Cardiac septum (tissue), 1 donor: ENCODE measurements at regions not wholly inside any gene's neighbourhood (a gene's known extent, or its start where the extent isn't known, plus 50 kb on each side); places are given as distances from the start of the nearest gene placed in this dataset.

ENCODE experiments used
- DNase-seq: peaks from one replicate; pipeline ENCODE4 v3.0.0-alpha.2; 2020; ENCODE audit warnings: low spot score
- intact Hi-C: fragments of 100-400 bp; cut with DNase I; formaldehyde crosslinking; loops from one replicate; pipeline ENCODE4 v1.14.0; 2022
- donor health status: DM: no; HTN: no; CAD: no.

DNA sequence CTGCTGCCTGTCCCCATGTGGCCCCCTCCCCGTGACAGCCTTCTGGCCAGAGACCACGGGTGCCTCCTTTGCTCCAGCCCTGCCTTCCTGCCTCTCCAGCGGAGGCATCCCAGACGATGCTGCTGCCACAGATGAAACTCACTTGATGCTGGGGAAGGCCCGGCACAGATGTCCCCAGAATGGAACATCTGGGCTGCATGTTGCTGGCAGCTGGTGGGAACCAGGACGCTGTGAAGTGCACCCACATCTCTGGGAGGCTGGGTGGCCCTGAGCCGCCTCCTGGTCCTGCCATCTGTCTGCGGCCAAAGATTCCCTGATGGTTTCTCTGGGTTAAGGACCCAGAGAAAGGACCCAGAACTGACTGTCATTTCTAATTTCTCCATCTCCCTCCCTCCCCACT is 51.9 kb upstream of the PTPRS start:
- intact Hi-C loops, result no loop called here
- DNase-seq, result no peak

DNA sequence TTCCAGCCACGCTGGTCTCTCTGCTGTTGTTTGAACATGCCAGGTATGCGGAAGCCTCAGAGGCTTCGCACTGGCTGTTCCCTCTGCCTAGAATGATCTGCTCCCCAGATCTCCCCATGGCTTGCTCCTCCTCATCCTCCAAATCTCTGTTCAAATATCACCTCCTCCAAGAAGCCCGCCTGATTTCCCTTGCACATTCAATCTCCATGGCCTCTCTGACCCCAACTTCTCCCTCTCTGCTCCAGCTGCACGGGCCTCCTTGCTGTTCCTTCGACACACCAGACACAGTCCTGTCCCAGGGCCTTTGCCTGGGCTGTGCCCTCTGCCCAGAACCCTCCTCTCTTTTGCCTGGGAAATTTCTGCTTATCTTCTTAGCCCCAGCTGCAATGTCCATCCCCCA is 52.5 kb upstream of the PTPRS start:
- intact Hi-C loops, result no loop called here
- no peak for DNase-seq

DNA sequence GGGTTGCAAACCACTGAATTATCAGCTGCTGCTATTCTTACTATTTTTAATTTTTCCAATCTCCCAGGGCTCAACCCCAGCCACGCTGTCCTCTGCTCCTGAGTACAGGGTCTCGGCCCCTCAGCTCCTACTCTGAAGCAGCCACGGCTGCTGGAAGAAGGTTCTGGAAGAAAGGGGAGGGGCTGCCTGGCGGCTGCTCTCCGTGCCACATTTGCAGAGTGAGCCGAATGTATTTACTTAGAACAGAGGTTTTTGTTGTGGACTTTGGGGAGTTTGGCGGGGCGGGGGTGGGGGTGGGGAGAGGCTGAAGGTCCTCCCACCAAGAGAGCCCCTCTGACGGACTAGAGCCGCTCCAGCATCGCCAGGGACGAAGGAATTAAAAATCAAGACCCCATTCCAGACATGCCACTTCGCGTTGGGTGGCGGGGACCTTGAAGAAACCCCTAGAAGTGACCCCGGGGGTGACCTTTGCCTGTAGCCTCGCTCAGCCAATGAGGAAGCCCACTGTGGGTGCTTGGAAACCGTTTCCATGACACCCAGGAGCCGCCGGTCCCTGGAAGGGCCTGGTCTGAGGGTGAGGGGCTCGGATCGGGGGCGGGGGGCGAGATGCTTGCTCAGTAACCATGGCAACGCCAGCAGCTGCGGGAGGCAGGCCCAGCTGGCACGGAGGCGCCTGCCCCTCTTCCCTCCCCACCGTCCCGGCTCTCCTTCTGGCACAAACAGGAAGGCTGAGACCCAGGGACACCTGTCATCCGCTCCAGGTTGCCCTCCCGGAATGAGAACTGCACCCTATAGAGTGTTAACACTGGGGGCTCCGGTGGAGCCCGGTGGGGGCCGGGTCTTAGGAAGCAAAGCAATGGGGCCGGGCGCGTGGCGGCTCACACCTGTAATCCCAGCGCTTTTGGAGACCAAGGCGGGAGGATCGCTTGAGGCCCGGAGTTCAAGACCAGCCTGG is 54.2 kb upstream of the PTPRS start:
- intact Hi-C loops, result no loop called here
- DNase-seq, result no peak

DNA sequence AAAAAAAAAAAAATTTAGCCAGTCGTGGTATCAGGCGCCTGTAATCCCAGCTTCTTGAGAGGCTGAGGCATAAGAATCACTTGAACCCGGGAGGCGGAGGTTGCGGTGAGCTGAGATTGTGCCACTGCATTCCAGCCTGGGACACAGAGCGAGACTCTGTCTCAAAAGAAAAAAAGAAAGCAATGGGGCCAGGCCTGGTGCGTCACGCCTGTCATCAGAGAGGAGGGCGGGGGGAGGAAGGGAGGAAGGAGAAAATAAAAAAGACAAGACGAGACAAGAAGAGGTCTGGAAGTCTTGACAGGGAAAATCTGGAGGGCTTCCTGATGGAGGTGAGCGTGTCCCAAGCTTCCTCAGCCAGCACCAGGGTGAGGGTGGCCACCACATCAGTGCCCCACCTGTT is 54.9 kb upstream of the PTPRS start:
- intact Hi-C loops, result no loop called here
- no peak for DNase-seq

DNA sequence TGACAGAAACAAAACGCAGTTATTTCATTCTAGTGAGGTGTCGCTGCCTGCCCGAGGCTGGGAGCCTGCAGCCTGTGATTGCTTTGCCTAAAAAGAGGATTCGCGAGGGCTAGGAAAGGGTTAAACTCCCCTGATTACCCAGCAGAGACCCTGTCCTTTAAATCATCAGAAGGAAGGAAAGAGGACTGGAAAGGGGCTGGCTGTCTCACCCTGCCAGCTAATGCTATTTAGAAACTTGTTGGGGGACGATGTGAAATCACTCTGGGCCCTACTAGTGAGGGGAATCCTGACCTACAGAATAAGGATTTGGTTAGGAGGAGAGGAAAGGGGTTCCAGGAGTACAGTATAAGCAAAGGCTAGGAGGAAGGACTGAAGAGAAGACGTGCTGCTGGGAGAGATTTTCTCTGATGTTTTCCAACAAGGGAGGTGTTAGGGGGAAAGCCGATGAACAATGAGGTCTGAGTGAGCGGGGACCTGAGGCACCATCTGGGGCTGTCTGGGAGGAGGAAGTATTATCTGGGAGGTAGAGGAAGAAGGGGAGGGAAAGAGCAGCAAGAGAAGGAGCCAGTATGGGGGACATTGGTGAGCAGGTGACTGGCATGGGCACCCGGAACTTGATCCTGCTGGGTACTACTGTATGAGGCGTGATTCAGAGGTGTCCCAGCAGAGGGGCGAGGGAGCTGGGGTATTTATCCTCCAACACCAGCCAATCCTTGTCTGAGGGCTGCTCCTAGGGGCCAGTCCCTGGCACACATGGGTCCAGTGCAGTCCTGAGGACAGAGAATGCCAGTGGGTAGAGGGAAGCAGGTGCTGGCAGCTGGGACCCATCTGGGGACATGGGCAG is 55.7 kb upstream of the PTPRS start:
- no peak for DNase-seq
- intact Hi-C loops, result no loop called here

DNA sequence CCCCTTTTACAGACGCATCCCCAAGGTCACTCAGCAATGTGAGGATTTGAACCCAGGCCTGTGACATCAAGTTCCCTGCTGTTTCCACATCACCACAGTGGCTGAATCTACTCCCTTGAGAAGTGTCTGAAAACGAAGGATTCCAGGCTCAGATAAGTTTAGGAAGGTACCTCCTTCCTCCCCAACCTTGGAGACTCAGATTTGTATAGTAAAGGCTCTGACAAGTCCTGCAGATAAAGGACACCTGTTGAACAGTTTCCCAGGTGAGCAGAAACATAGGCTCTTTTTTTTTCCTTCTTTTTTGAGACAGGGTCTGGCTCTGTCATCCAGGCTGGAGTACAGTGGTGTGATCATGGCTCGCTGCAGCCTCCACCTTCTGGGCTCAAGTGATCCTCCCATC is 56.4 kb upstream of the PTPRS start:
- DNase-seq, result no peak

DNA sequence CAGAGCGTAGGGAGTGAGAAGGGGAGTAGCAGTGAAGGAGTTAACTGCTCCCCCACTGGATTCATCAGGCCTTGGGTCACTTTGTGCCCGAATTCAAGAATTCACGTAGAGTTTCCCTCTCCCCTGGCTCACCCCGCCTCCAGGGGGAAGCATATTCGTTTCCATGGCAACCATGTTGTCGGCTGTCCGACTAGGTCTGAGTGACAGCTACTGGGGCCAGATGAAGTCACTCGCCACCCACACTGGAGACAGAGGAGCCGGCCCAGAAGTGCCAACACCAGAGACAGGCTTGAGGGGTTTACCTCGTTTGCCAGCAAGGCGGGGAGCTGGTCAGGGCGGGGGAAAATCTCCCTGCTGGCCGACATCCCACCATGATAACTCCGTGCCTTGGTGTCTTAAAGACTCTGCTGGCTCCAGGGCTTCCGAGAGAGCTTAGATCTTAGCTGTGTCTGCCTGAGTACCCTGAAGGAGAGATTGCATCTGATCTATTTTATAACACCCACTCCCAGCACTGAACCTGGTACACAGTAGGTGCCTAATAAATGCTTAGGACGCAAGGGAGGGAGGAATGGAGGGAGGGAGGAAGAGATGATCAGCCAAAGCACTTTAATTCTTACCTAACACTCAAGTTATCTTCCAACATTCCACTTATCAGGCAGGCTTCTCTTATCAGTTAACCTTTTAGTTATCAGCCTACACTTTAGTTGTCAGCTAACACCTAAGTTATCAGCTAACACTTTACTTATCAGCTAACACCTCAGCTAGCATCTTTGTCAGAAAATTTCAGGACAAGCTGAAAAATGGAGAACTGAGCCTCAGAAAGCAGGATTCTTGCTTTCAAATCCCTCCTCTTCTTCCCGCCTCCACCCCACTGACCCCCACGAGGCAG is 57.2 kb upstream of the ZNRF4 start:
- intact Hi-C loops, result no loop called here
- no peak for DNase-seq

More for the DNA sequence above, 56.4 kb upstream of the PTPRS start:
- intact Hi-C loops, result no loop called here

DNA sequence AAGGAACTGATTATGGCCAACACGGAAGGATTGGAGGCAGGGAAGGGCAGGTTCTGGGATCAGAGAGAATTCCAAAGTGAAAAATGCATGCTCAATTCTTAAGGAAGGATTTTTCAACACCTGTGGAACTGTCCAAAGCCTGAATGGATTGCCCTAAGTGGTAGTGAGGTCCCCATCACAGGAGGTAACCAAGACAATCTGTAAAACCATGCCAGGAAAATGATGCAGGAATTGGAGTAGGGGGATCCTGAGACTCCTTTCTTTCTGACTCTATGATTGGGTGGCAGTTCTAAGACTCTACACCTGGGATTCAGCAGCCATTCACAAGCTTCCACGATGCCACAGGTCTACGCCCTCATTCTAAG is 56.5 kb upstream of the ZNRF4 start:
- intact Hi-C loops, result no loop called here
- DNase-seq, result no peak

DNA sequence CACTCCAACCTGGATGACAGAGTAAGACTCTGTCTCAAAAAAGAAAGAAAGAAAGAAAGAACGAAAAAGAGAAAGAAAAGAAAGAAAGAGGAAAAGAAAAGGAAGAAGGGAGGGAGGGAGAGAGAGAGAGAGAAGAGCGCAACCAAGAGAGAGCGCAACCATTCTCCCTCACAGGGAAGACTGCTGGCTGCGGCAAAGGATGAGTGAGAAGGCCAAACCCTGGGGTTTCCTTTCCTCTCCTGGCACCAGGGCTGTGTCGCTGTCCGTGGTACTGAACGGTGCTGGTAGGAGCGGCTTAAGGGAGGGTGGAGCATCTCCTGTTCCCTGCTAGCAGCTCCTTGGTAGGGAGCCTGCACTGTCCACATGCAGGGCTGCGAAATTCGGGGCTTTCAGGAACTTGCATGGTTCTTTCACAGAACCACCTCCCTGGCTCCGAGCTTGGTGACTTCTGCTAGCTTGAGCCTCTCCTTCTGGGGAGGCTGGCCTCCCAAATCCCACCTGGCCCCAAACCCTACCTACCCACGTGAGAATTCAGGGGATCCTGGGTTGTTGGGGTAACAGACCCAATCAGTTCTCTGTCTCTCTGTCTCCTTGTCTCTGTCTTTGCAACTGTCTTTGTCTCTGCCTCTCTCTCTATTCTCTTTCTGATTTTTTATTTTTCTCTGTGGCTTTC is 51.1 kb upstream of the ZNRF4 start:
- intact Hi-C loops, result no loop called here
- peak; percentile 84 for DNase-seq
